SK-N-SH (cell line): ENCODE measurements at regions not wholly inside any gene's neighbourhood (a gene's known extent, or its start where the extent isn't known, plus 50 kb on each side); places are given as distances from the start of the nearest gene placed in this dataset.

Experiments used
- CTCF ChIA-PET: fragments of 300-600, 350-600 bp; formaldehyde crosslinking; extraction: SDS; loops from one replicate; lab custom pipeline; 2021; lab: Yijun Ruan, JAX
- POLR2A ChIA-PET: fragments of 350-600 bp; sonication (Branson Sonifier 250); formaldehyde crosslinking; extraction: SDS; loops from one replicate; lab custom pipeline; 2020; ENCODE audit warnings: antibody characterized with exemption, inconsistent platforms; lab: Yijun Ruan, JAX
- DNase-seq: peaks from one replicate; pipeline ENCODE4 v3.0.0; 2012
- H2AFZ ChIP-seq: fragments of 200-600 bp; sonication (generic); 2 replicates; pipeline ENCODE4 v1.8.1; 2016; ENCODE audit warnings: antibody characterized with exemption, mild to moderate bottlenecking, low read depth
- H3F3A ChIP-seq: fragments of 200-600 bp; sonication (generic); replicated peaks from 2 replicates; pipeline ENCODE3; 2016; ENCODE audit warnings: antibody characterized with exemption, mild to moderate bottlenecking; ENCODE audit not compliant: insufficient read depth
- H3K27ac ChIP-seq, 2 experiments: fragments of 200-500 bp in 1 of 2; fragments of 200-600 bp in 1 of 2; sonication (Bioruptor generic) in 1 of 2; sonication (generic), shearing (Covaris generic) in 1 of 2; 2 replicates each; pipeline versions ENCODE4 v1.5.1 to v1.6.1; 2014 to 2016; ENCODE audit warnings: low read depth in 2 of 2, inconsistent platforms in 1 of 2, low read length in 1 of 2, mild to moderate bottlenecking in 1 of 2, mixed read lengths in 1 of 2
- H3K27me3 ChIP-seq: fragments of 200-600 bp; sonication (generic), shearing (Covaris generic); 2 replicates; pipeline ENCODE4 v1.6.1; 2016; ENCODE audit warnings: mixed run types; ENCODE audit not compliant: insufficient read depth
- H3K36me3 ChIP-seq, 2 experiments: fragments of 200-500 bp in 1 of 2; fragments of 200-600 bp in 1 of 2; sonication (Bioruptor generic) in 1 of 2; sonication (generic) in 1 of 2; replicated peaks in 1 of 2; 2 replicates each; pipeline versions ENCODE3 to v1.5.1; 2014 to 2016; ENCODE audit warnings: low read length in 1 of 2, mild to moderate bottlenecking in 1 of 2; ENCODE audit not compliant: insufficient read depth in 2 of 2, control insufficient read depth in 1 of 2
- H3K4me1 ChIP-seq, 2 experiments: fragments of 200-500 bp in 1 of 2; fragments of 200-600 bp in 1 of 2; sonication (Bioruptor generic) in 1 of 2; sonication (generic), shearing (Covaris generic) in 1 of 2; 2 replicates each; pipeline versions ENCODE4 v1.5.1 to v1.6.1; 2014 to 2016; ENCODE audit warnings: low read depth in 1 of 2, low read length in 1 of 2, mixed run types in 1 of 2; ENCODE audit not compliant: insufficient read depth in 2 of 2, control insufficient read depth in 1 of 2
- H3K4me2 ChIP-seq: fragments of 200-600 bp; sonication (generic), shearing (Covaris generic); 2 replicates; pipeline ENCODE4 v1.6.1; 2017; ENCODE audit warnings: mixed run types
- H3K4me3 ChIP-seq, 2 experiments: fragments of 200-500 bp in 1 of 2; fragments of 200-600 bp in 1 of 2; sonication (Bioruptor generic) in 1 of 2; sonication (generic), shearing (Covaris generic) in 1 of 2; 2 replicates each; pipeline versions ENCODE4 v1.5.1 to v1.8.1; 2014 to 2016; ENCODE audit warnings: low read depth in 2 of 2, inconsistent platforms in 1 of 2, low read length in 1 of 2, mild to moderate bottlenecking in 1 of 2, mixed read lengths in 1 of 2, moderate library complexity in 1 of 2
- H3K79me2 ChIP-seq: fragments of 200-600 bp; sonication (generic); 2 replicates; pipeline ENCODE4 v1.8.1; 2017; ENCODE audit warnings: mild to moderate bottlenecking; ENCODE audit not compliant: insufficient read depth
- H3K9ac ChIP-seq: fragments of 200-600 bp; sonication (generic); 2 replicates; pipeline ENCODE4 v1.6.1; 2017; ENCODE audit warnings: mixed run types
- H3K9me2 ChIP-seq: fragments of 200-600 bp; sonication (generic); 2 replicates; pipeline ENCODE4 v1.6.1; 2017; ENCODE audit warnings: mixed run types
- H3K9me3 ChIP-seq: fragments of 200-600 bp; sonication (generic); 2 replicates; pipeline ENCODE4 v1.6.1; 2017; ENCODE audit warnings: mixed run types, mild to moderate bottlenecking, moderate library complexity
- H4K20me1 ChIP-seq: fragments of 200-600 bp; sonication (generic); 2 replicates; pipeline ENCODE4 v1.6.1; 2017; ENCODE audit warnings: mild to moderate bottlenecking, mixed run types; ENCODE audit not compliant: insufficient read depth
- ELF1 ChIP-seq: IDR thresholded peaks from 2 replicates; pipeline ENCODE4 v1.4.0; 2012
- EP300 ChIP-seq, 2 experiments: IDR thresholded peaks; 2 replicates each; pipeline versions ENCODE4 v1.4.0 to v1.6.1; 2012; ENCODE audit warnings: borderline replicate concordance in 1 of 2, low read depth in 1 of 2, low read length in 1 of 2
- EZH2phosphoT487 ChIP-seq: fragments of 200-600 bp; sonication (generic); IDR thresholded peaks from 2 replicates; pipeline ENCODE4 v1.6.1; 2017; ENCODE audit warnings: low read depth, mixed run types, mild to moderate bottlenecking, antibody characterized with exemption, moderate library complexity, borderline replicate concordance
- FOSL2 ChIP-seq: IDR thresholded peaks from 2 replicates; pipeline ENCODE4 v1.4.0; 2012; ENCODE audit warnings: low read depth, mild to moderate bottlenecking, moderate library complexity, borderline replicate concordance
- FOXJ3 ChIP-seq: sonication (generic); formaldehyde crosslinking; IDR thresholded peaks from 2 replicates; pipeline ENCODE4 v1.5.1; 2020; ENCODE audit warnings: mild to moderate bottlenecking, missing genetic modification reagents
- FOXM1 ChIP-seq: IDR thresholded peaks from 2 replicates; pipeline ENCODE4 v1.4.0; 2012; ENCODE audit warnings: low read depth, mild to moderate bottlenecking
- GABPA ChIP-seq: IDR thresholded peaks from 2 replicates; pipeline ENCODE4 v1.4.0; 2012; ENCODE audit warnings: low read depth, mild to moderate bottlenecking
- GATA2 ChIP-seq: sonication (generic); formaldehyde crosslinking; IDR thresholded peaks from 2 replicates; pipeline ENCODE4 v1.5.0; 2020; ENCODE audit warnings: mild to moderate bottlenecking, missing genetic modification reagents
- JUND ChIP-seq: IDR thresholded peaks from 2 replicates; pipeline ENCODE4 v1.4.0; 2012
- MEF2A ChIP-seq: IDR thresholded peaks from 2 replicates; pipeline ENCODE4 v1.4.0; 2012; ENCODE audit warnings: low read depth, borderline replicate concordance
- NRF1 ChIP-seq: IDR thresholded peaks from 2 replicates; pipeline ENCODE4 v1.6.1; 2012; ENCODE audit warnings: low read depth, mild to moderate bottlenecking, low read length
- RAD21 ChIP-seq: IDR thresholded peaks from 2 replicates; pipeline ENCODE4 v1.6.1; 2012; ENCODE audit warnings: mild to moderate bottlenecking, low read length
- RFX5 ChIP-seq: IDR thresholded peaks from 2 replicates; pipeline ENCODE4 v1.6.1; 2012; ENCODE audit warnings: mild to moderate bottlenecking, improper control_type of control experiment, low read length
- SIN3A ChIP-seq: IDR thresholded peaks from 2 replicates; pipeline ENCODE4 v1.6.1; 2012; ENCODE audit warnings: low read depth, mild to moderate bottlenecking, low read length, moderate library complexity, borderline replicate concordance
- SMC3 ChIP-seq: IDR thresholded peaks from 2 replicates; pipeline ENCODE4 v1.6.1; 2012; ENCODE audit warnings: low read depth, low read length, improper control_type of control experiment
- TAF1 ChIP-seq: IDR thresholded peaks from 2 replicates; pipeline ENCODE4 v1.6.1; 2012; ENCODE audit warnings: low read depth, mild to moderate bottlenecking, low read length, moderate library complexity, borderline replicate concordance
- TEAD4 ChIP-seq: IDR thresholded peaks from 2 replicates; pipeline ENCODE4 v1.4.0; 2012; ENCODE audit warnings: mild to moderate bottlenecking, borderline replicate concordance; ENCODE audit not compliant: insufficient read depth
- TF ChIP-seq, protein P1 (sequence below): IDR thresholded peaks from 2 replicates; pipeline ENCODE4; 2012
- TF ChIP-seq, protein P2 (sequence below): IDR thresholded peaks from 2 replicates; pipeline ENCODE4 v1.6.1; 2012; ENCODE audit warnings: mild to moderate bottlenecking, low read depth, low read length, moderate library complexity
- TF ChIP-seq, protein P3 (sequence below): IDR thresholded peaks from 2 replicates; pipeline ENCODE4 v1.4.0; 2012; ENCODE audit warnings: low read depth, borderline replicate concordance
- TF ChIP-seq, protein P4 (sequence below): fragments of 150-350 bp; IDR thresholded peaks from 2 replicates; pipeline ENCODE4 v1.6.1; 2017; ENCODE audit warnings: antibody characterized with exemption, low read length, low read depth, borderline replicate concordance

DNA sequence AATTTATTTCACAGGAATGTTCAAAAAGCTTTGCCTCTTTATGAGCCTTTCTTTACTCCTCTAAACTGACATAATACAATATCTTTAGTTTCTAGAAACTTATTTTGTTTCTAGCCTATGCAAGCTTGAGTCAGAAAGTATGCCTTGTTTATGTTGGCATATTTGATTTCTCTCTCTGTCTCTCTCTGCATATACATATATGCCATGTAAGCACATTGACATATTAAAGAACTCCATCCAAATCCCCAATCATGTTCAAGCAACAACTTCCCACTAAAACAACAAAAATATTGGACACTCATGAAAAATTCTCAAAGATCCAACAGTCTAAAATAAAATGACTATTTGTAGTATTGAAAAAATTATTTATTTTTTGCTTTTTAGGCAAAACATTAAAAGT, 1651.2 kb upstream of the ACVR2A start:
- Histone ChIP-seq H3K9ac (no peak overlapping the region), H3K27me3 (no peaks in the 10 kb centered on the region), H3K9me2 (no peaks in the 10 kb centered on the region), H3K27ac (no peak overlapping the region)
- POLR2A ChIA-PET: no interaction called here
- no peak for TF ChIP-seq EP300 (IDR thresholded peaks at IDR 0.05; ENCODE audit: borderline replicate concordance in 1 of 2, low read depth in 1 of 2, low read length in 1 of 2)
- TF ChIP-seq, protein P1, sequence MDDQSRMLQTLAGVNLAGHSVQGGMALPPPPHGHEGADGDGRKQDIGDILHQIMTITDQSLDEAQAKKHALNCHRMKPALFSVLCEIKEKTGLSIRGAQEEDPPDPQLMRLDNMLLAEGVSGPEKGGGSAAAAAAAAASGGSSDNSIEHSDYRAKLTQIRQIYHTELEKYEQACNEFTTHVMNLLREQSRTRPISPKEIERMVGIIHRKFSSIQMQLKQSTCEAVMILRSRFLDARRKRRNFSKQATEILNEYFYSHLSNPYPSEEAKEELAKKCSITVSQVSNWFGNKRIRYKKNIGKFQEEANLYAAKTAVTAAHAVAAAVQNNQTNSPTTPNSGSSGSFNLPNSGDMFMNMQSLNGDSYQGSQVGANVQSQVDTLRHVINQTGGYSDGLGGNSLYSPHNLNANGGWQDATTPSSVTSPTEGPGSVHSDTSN: no peak
- TF ChIP-seq, protein P2, sequence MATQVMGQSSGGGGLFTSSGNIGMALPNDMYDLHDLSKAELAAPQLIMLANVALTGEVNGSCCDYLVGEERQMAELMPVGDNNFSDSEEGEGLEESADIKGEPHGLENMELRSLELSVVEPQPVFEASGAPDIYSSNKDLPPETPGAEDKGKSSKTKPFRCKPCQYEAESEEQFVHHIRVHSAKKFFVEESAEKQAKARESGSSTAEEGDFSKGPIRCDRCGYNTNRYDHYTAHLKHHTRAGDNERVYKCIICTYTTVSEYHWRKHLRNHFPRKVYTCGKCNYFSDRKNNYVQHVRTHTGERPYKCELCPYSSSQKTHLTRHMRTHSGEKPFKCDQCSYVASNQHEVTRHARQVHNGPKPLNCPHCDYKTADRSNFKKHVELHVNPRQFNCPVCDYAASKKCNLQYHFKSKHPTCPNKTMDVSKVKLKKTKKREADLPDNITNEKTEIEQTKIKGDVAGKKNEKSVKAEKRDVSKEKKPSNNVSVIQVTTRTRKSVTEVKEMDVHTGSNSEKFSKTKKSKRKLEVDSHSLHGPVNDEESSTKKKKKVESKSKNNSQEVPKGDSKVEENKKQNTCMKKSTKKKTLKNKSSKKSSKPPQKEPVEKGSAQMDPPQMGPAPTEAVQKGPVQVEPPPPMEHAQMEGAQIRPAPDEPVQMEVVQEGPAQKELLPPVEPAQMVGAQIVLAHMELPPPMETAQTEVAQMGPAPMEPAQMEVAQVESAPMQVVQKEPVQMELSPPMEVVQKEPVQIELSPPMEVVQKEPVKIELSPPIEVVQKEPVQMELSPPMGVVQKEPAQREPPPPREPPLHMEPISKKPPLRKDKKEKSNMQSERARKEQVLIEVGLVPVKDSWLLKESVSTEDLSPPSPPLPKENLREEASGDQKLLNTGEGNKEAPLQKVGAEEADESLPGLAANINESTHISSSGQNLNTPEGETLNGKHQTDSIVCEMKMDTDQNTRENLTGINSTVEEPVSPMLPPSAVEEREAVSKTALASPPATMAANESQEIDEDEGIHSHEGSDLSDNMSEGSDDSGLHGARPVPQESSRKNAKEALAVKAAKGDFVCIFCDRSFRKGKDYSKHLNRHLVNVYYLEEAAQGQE: no peak
- no peak for TF ChIP-seq FOXJ3
- TF ChIP-seq MEF2A: no peak
- no peak for TF ChIP-seq RAD21
- no peak for TF ChIP-seq RFX5
- TF ChIP-seq FOXM1: no peak
- no peak for TF ChIP-seq JUND
- TF ChIP-seq GATA2 (CRISPR knock-in tag): no peak
- no peak for TF ChIP-seq TAF1
- no peak for TF ChIP-seq SMC3
- TF ChIP-seq TEAD4: no peak
- no peak for TF ChIP-seq ELF1
- no peak for TF ChIP-seq EZH2phosphoT487
- no peak for TF ChIP-seq SIN3A
- no peak for TF ChIP-seq FOSL2
- TF ChIP-seq, all 33 proteins: peak for 0
- no peak overlapping the region for H2AFZ ChIP-seq
- no peak overlapping the region for H3K4me3 ChIP-seq
- no peaks in the 10 kb centered on the region for H3K36me3 ChIP-seq
- H3F3A ChIP-seq: no peaks in the 10 kb centered on the region
- peaks cover 0 to 8% of the 10 kb centered on the region in 2 experiments; a peak in 1 of 4 replicates for H3K4me1 ChIP-seq
- CTCF ChIA-PET: no interaction called here
- H3K9me3 ChIP-seq: no peaks in the 10 kb centered on the region
- H3K79me2 ChIP-seq: no peaks in the 10 kb centered on the region
- DNase-seq: no peak
- H4K20me1 ChIP-seq: no peaks in the 10 kb centered on the region
- H3K4me2 ChIP-seq: no peak overlapping the region

DNA sequence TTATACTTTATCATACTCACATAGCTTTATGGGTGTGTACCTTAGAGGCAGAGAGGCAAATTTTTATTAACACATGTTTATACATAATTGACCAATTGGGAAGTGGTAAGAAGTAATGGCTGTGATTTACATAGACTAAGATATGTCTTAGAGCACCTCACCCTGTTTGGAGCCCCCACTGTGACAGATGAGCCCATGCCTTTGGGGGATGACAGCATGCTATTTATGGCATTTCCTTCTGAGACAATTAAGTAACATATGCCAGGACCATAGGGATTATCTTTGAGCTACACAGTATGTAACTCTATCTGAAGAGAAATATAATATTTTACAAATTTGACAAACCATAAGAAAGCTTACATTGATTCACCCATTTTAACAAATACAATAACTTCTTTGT, 1655.3 kb upstream of the ACVR2A start:
- Histone ChIP-seq H4K20me1 (no peaks in the 10 kb centered on the region), H3K9ac (no peak overlapping the region), H3K27me3 (no peaks in the 10 kb centered on the region), H3K9me3 (no peaks in the 10 kb centered on the region), H3K4me1 (peaks cover 0 to 8% of the 10 kb centered on the region in 2 experiments; a peak in 1 of 4 replicates), H3K79me2 (no peaks in the 10 kb centered on the region), H3K27ac (no peak overlapping the region), H2AFZ (no peak overlapping the region), H3F3A (no peaks in the 10 kb centered on the region), H3K4me3 (no peak overlapping the region), H3K9me2 (no peaks in the 10 kb centered on the region), H3K36me3 (no peaks in the 10 kb centered on the region), H3K4me2 (no peak overlapping the region)
- ChIA-PET POLR2A (no interaction called here), CTCF (no interaction called here)
- no peak for DNase-seq
- no peak for TF ChIP-seq NRF1
- TF ChIP-seq GABPA: no peak
- TF ChIP-seq TAF1: no peak
- TF ChIP-seq, protein P3, sequence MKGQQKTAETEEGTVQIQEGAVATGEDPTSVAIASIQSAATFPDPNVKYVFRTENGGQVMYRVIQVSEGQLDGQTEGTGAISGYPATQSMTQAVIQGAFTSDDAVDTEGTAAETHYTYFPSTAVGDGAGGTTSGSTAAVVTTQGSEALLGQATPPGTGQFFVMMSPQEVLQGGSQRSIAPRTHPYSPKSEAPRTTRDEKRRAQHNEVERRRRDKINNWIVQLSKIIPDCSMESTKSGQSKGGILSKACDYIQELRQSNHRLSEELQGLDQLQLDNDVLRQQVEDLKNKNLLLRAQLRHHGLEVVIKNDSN: no peak
- TF ChIP-seq, protein P4, sequence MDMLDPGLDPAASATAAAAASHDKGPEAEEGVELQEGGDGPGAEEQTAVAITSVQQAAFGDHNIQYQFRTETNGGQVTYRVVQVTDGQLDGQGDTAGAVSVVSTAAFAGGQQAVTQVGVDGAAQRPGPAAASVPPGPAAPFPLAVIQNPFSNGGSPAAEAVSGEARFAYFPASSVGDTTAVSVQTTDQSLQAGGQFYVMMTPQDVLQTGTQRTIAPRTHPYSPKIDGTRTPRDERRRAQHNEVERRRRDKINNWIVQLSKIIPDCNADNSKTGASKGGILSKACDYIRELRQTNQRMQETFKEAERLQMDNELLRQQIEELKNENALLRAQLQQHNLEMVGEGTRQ: no peak
- TF ChIP-seq, protein P1: no peak
